GM18519 (cell line): ENCODE measurements at regions not wholly inside any gene's neighbourhood (a gene's known extent, or its start where the extent isn't known, plus 50 kb on each side); places are given as distances from the start of the nearest gene placed in this dataset.
"Not testable (repeated sequence)": the region's sequence is repeated elsewhere in the genome, so short reads cannot be mapped to it uniquely, and the experiment has no call there.

Experiments
- ATAC-seq: cut with Tn5 transposase; IDR thresholded peaks from one replicate; pipeline ENCODE4 v1.9.1; 2021; ENCODE audit warnings: mild to moderate bottlenecking, moderate library complexity; ENCODE audit not compliant: unreplicated experiment, low FRiP score

- ATAC-seq = no peak
Observed at GRCh38 chrX:128653524-128654060, 601.4 kb upstream of the ACTRT1 start.

- ATAC-seq = no peak
Observed at GRCh38 chrX:128650326-128650725, 598.1 kb upstream of the ACTRT1 start.

GRCh38 chrX:128634754-128635153 lies 582.6 kb upstream of the ACTRT1 start:
- no peak for ATAC-seq

GRCh38 chrX:128623361-128623760 lies 571.2 kb upstream of the ACTRT1 start:
- ATAC-seq = no peak

- ATAC-seq = no peak
Observed at GRCh38 chrX:128622296-128622695, 570.1 kb upstream of the ACTRT1 start.

- no peak for ATAC-seq
Observed at GRCh38 chrX:128619490-128619889, 567.3 kb upstream of the ACTRT1 start.

GRCh38 chrX:128616933-128617332 lies 564.7 kb upstream of the ACTRT1 start:
- no peak for ATAC-seq

- ATAC-seq = not testable (repeated sequence)
Observed at GRCh38 chrX:128606817-128607216, 554.6 kb upstream of the ACTRT1 start.

- not testable (repeated sequence) for ATAC-seq
Observed at GRCh38 chrX:128606357-128606756, 554.2 kb upstream of the ACTRT1 start.

GRCh38 chrX:128601706-128602105 lies 549.5 kb upstream of the ACTRT1 start:
- no peak for ATAC-seq

GRCh38 chrX:128599632-128600031 lies 547.4 kb upstream of the ACTRT1 start:
- no peak for ATAC-seq

- no peak for ATAC-seq
Observed at GRCh38 chrX:128582036-128582435, 529.8 kb upstream of the ACTRT1 start.

GRCh38 chrX:128581615-128582014 lies 529.4 kb upstream of the ACTRT1 start:
- no peak for ATAC-seq

- no peak for ATAC-seq
Observed at GRCh38 chrX:128543114-128543513, 490.9 kb upstream of the ACTRT1 start.

GRCh38 chrX:128518508-128518907 lies 466.3 kb upstream of the ACTRT1 start:
- ATAC-seq = no peak

GRCh38 chrX:128517691-128518090 lies 465.5 kb upstream of the ACTRT1 start:
- no peak for ATAC-seq

GRCh38 chrX:128504496-128504895 lies 452.3 kb upstream of the ACTRT1 start:
- no peak for ATAC-seq

GRCh38 chrX:128464116-128464515 lies 411.9 kb upstream of the ACTRT1 start:
- no peak for ATAC-seq

GRCh38 chrX:128460835-128461234 lies 408.6 kb upstream of the ACTRT1 start:
- ATAC-seq = no peak

GRCh38 chrX:128458888-128459287 lies 406.7 kb upstream of the ACTRT1 start:
- no peak for ATAC-seq

GRCh38 chrX:128457674-128458073 lies 405.5 kb upstream of the ACTRT1 start:
- no peak for ATAC-seq

GRCh38 chrX:128439159-128439558 lies 387.0 kb upstream of the ACTRT1 start:
- ATAC-seq = no peak

- no peak for ATAC-seq
Observed at GRCh38 chrX:128438082-128438481, 385.9 kb upstream of the ACTRT1 start.
